H1 (cell line): ENCODE measurements at regions not wholly inside any gene's neighbourhood (a gene's known extent, or its start where the extent isn't known, plus 50 kb on each side); places are given as distances from the start of the nearest gene placed in this dataset.

Experiments used
- BRCA1 ChIP-seq: IDR thresholded peaks from 2 replicates; pipeline ENCODE4 v1.6.1; 2012; ENCODE audit warnings: low read depth, low read length, improper control_type of control experiment
- CTBP2 ChIP-seq: IDR thresholded peaks from 2 replicates; pipeline ENCODE4 v1.7.0; 2011; ENCODE audit warnings: borderline replicate concordance, mild to moderate bottlenecking, moderate library complexity, mixed read lengths, low read length; ENCODE audit not compliant: insufficient read depth, insufficient read length
- HDAC2 ChIP-seq, 2 experiments: fragments of 300-600 bp in 1 of 2; sonication (generic) in 1 of 2; IDR thresholded peaks; 2 replicates each; pipeline ENCODE4 v1.6.1; 2011 to 2012; ENCODE audit warnings: low read depth in 2 of 2, low read length in 2 of 2, mild to moderate bottlenecking in 2 of 2, moderate library complexity in 2 of 2, borderline replicate concordance in 1 of 2, inconsistent platforms in 1 of 2
- MAFK ChIP-seq: IDR thresholded peaks from 2 replicates; pipeline ENCODE4 v1.6.1; 2012; ENCODE audit warnings: low read depth, mild to moderate bottlenecking, improper control_type of control experiment, low read length
- RNF2 ChIP-seq: fragments of 200-900, 300-1000 bp; sonication (generic); IDR thresholded peaks from 2 replicates; pipeline ENCODE4 v1.7.1; 2016; ENCODE audit warnings: borderline replicate concordance, low read depth, mild to moderate bottlenecking, antibody characterized with exemption, low read length; ENCODE audit not compliant: poor library complexity, severe bottlenecking; ENCODE audit errors: missing control alignments
- RXRA ChIP-seq: IDR thresholded peaks from 2 replicates; pipeline ENCODE4 v1.6.1; 2011; ENCODE audit warnings: low read depth, mild to moderate bottlenecking, low read length, moderate library complexity; ENCODE audit not compliant: insufficient read depth
- ZNF274 ChIP-seq: IDR thresholded peaks from 2 replicates; pipeline ENCODE4 v1.7.0; 2012; ENCODE audit warnings: low read length, borderline replicate concordance; ENCODE audit errors: extremely low read depth

GRCh38 chr21:38027901-38028498 is 111.7 kb upstream of the KCNJ6 start (continued):
- no peak for TF ChIP-seq RXRA
- no peak for TF ChIP-seq HDAC2 (IDR thresholded peaks at IDR 0.05; ENCODE audit: borderline replicate concordance in 1 of 2, low read depth in 2 of 2, low read length in 2 of 2)
- no peak for TF ChIP-seq RNF2
- no peak for TF ChIP-seq MAFK
- no peak for TF ChIP-seq BRCA1
- no peak for TF ChIP-seq ZNF274
- no peak for TF ChIP-seq CTBP2
